GM12878 (cell line): ENCODE measurements at regions not wholly inside any gene's neighbourhood (a gene's known extent, or its start where the extent isn't known, plus 50 kb on each side); places are given as distances from the start of the nearest gene placed in this dataset.

Experiments
- ATF7 ChIP-seq: fragments of 450-650 bp; IDR thresholded peaks from 2 replicates; pipeline ENCODE4 v1.6.1; 2016; ENCODE audit warnings: low read depth, mild to moderate bottlenecking
- CBX3 ChIP-seq: fragments of 200-600 bp; sonication (generic); IDR thresholded peaks from 2 replicates; pipeline ENCODE4 v1.6.1; 2016; ENCODE audit warnings: low read depth, borderline replicate concordance
- CHD2 ChIP-seq: IDR thresholded peaks from 2 replicates; pipeline ENCODE4 v1.6.1; 2011; ENCODE audit warnings: low read depth, low read length, improper control_type of control experiment, borderline replicate concordance
- CTCF ChIP-seq, 3 experiments: IDR thresholded peaks in 2 of 3; conservative IDR thresholded peaks in 1 of 3; 2 replicates each; pipeline ENCODE4 v1.5.1; 2011; ENCODE audit warnings: low read depth in 3 of 3, low read length in 3 of 3, mild to moderate bottlenecking in 3 of 3, control low read depth in 2 of 3, moderate library complexity in 2 of 3, inconsistent platforms in 1 of 3, mixed read lengths in 1 of 3; ENCODE audit not compliant: control insufficient read depth in 2 of 3, insufficient read depth in 1 of 3; ENCODE audit errors: extremely low read depth in 1 of 3
- EZH2 ChIP-seq: IDR thresholded peaks from 2 replicates; pipeline ENCODE4 v1.6.1; 2012; ENCODE audit warnings: low read depth, mild to moderate bottlenecking, control low read depth, inconsistent platforms, low read length, borderline replicate concordance; ENCODE audit not compliant: control insufficient read depth
- MXI1 ChIP-seq: fragments of 150-350 bp; IDR thresholded peaks from 2 replicates; pipeline ENCODE4 v1.6.1; 2011; ENCODE audit warnings: low read depth, mild to moderate bottlenecking, inconsistent platforms, low read length, improper control_type of control experiment
- NFYB ChIP-seq: IDR thresholded peaks from 2 replicates; pipeline ENCODE4 v1.6.1; 2011; ENCODE audit warnings: low read depth, mild to moderate bottlenecking, low read length, improper control_type of control experiment, moderate library complexity; ENCODE audit not compliant: insufficient read depth
- POLR2AphosphoS5 ChIP-seq: IDR thresholded peaks from 2 replicates; pipeline ENCODE4 v1.6.1; 2011; ENCODE audit warnings: mild to moderate bottlenecking, low read length, inconsistent platforms
- TAF1 ChIP-seq: IDR thresholded peaks from 2 replicates; pipeline ENCODE4 v1.6.1; 2011; ENCODE audit warnings: mild to moderate bottlenecking, low read depth, low read length, borderline replicate concordance
- ZNF274 ChIP-seq: IDR thresholded peaks from one replicate; pipeline ENCODE4 v1.8.0; 2011; ENCODE audit not compliant: insufficient read length, insufficient read depth
- ZZZ3 ChIP-seq: IDR thresholded peaks from 2 replicates; pipeline ENCODE4 v1.6.1; 2011; ENCODE audit warnings: low read depth; ENCODE audit not compliant: control insufficient read depth, insufficient read length

GRCh38 chr2:107174171-107174570 lies 288.2 kb upstream of the ST6GAL2 start:
- TF ChIP-seq CTCF (IDR thresholded peaks at IDR 0.05 in 2 of 3, conservative IDR thresholded peaks at IDR 0.05 in 1 of 3; ENCODE audit: control insufficient read depth in 2 of 3, extremely low read depth in 1 of 3, insufficient read depth in 1 of 3, low read depth in 3 of 3, low read length in 3 of 3) (no peak), NFYB (no peak), TAF1 (no peak), CBX3 (no peak), ATF7 (no peak), POLR2AphosphoS5 (no peak), MXI1 (no peak), ZNF274 (no peak), CHD2 (no peak), EZH2 (no peak), ZZZ3 (no peak)
